K562 (cell line): ENCODE measurements at regions not wholly inside any gene's neighbourhood (a gene's known extent, or its start where the extent isn't known, plus 50 kb on each side); places are given as distances from the start of the nearest gene placed in this dataset.

Source experiments
- BRD4 ChIP-seq: fragments of 200-600 bp; sonication (generic); IDR thresholded peaks from 2 replicates; pipeline ENCODE4 v1.6.1; 2017; ENCODE audit warnings: inconsistent platforms
- FIP1L1 ChIP-seq: fragments of 200-400 bp; formaldehyde crosslinking; IDR thresholded peaks from 2 replicates; pipeline ENCODE4 v1.6.1; 2018; ENCODE audit warnings: mild to moderate bottlenecking, low read depth, low read length; ENCODE audit not compliant: poor library complexity, severe bottlenecking
- FOSL1 ChIP-seq: fragments of 200-800 bp; sonication (Bioruptor generic); conservative IDR thresholded peaks from 2 replicates; pipeline ENCODE4 v1.6.1; 2016; ENCODE audit warnings: missing genetic modification characterization, missing compliant biosample characterization
- GABPB2 ChIP-seq: fragments of 250-450 bp; sonication (Bioruptor Pico); conservative IDR thresholded peaks from 2 replicates; pipeline ENCODE4 v1.5.1; 2021; ENCODE audit warnings: mild to moderate bottlenecking
- MECOM ChIP-seq: fragments of 250-450 bp; sonication (Bioruptor Pico); IDR thresholded peaks from 2 replicates; pipeline ENCODE4 v1.8.0; 2022; ENCODE audit warnings: inconsistent platforms
- MYBL2 ChIP-seq, 2 experiments: fragments of 450-650 bp in 1 of 2; sonication (generic) in 1 of 2; formaldehyde crosslinking in 1 of 2; IDR thresholded peaks; 2 replicates each; pipeline versions ENCODE4 v1.6.1 to v1.8.1; 2017 to 2022; ENCODE audit warnings: borderline replicate concordance in 1 of 2, inconsistent platforms in 1 of 2, low read depth in 1 of 2, mild to moderate bottlenecking in 1 of 2, missing genetic modification reagents in 1 of 2, moderate library complexity in 1 of 2
- PHF8 ChIP-seq: fragments of 200-600 bp; sonication (generic); IDR thresholded peaks from 2 replicates; pipeline ENCODE4 v1.6.1; 2012; ENCODE audit warnings: mixed run types, mild to moderate bottlenecking, inconsistent platforms, low read length, moderate library complexity, borderline replicate concordance
- PTTG1 ChIP-seq: fragments of 450-650 bp; IDR thresholded peaks from 2 replicates; pipeline ENCODE4 v1.6.1; 2016; ENCODE audit warnings: low read depth, mild to moderate bottlenecking, missing genetic modification characterization, missing compliant biosample characterization
- SRSF7 ChIP-seq: fragments of 200-400 bp; formaldehyde crosslinking; optimal IDR thresholded peaks from 2 replicates; pipeline ENCODE3; 2017; ENCODE audit warnings: mild to moderate bottlenecking, low read depth, low read length
- STAT5A ChIP-seq: IDR thresholded peaks from 2 replicates; pipeline ENCODE4 v1.6.1; 2012; ENCODE audit warnings: low read length, inconsistent platforms, borderline replicate concordance
- ZBTB8A ChIP-seq: fragments of 450-650 bp; IDR thresholded peaks from 2 replicates; pipeline ENCODE4 v1.6.1; 2018; ENCODE audit warnings: mild to moderate bottlenecking, moderate library complexity; ENCODE audit not compliant: partially characterized antibody
- ZNF384 ChIP-seq: IDR thresholded peaks from 2 replicates; pipeline ENCODE4 v1.6.1; 2012; ENCODE audit warnings: low read depth, low read length, improper control_type of control experiment
- ZNF583 ChIP-seq: fragments of 250-450 bp; sonication (Bioruptor Pico); IDR thresholded peaks from 2 replicates; pipeline ENCODE4 v1.4.0; 2020
- ZNF695 ChIP-seq: fragments of 450-650 bp; formaldehyde crosslinking; IDR thresholded peaks from 2 replicates; pipeline ENCODE4 v1.4.0; 2020; ENCODE audit warnings: mild to moderate bottlenecking, moderate library complexity
- ZNF707 ChIP-seq: fragments of 250-450 bp; sonication (Bioruptor Pico); conservative IDR thresholded peaks from 2 replicates; pipeline ENCODE4 v1.8.0; 2022; ENCODE audit warnings: inconsistent platforms, mild to moderate bottlenecking, moderate library complexity
- TF ChIP-seq, protein P1 (sequence below): fragments of 250-450 bp; sonication (Bioruptor Pico); IDR thresholded peaks from 2 replicates; pipeline ENCODE4 v1.4.0; 2020; ENCODE audit warnings: mild to moderate bottlenecking, moderate library complexity
- TF ChIP-seq, protein P2 (sequence below): fragments of 450-650 bp; IDR thresholded peaks from 2 replicates; pipeline ENCODE4 v1.6.1; 2017; ENCODE audit warnings: antibody characterized with exemption, mild to moderate bottlenecking

DNA sequence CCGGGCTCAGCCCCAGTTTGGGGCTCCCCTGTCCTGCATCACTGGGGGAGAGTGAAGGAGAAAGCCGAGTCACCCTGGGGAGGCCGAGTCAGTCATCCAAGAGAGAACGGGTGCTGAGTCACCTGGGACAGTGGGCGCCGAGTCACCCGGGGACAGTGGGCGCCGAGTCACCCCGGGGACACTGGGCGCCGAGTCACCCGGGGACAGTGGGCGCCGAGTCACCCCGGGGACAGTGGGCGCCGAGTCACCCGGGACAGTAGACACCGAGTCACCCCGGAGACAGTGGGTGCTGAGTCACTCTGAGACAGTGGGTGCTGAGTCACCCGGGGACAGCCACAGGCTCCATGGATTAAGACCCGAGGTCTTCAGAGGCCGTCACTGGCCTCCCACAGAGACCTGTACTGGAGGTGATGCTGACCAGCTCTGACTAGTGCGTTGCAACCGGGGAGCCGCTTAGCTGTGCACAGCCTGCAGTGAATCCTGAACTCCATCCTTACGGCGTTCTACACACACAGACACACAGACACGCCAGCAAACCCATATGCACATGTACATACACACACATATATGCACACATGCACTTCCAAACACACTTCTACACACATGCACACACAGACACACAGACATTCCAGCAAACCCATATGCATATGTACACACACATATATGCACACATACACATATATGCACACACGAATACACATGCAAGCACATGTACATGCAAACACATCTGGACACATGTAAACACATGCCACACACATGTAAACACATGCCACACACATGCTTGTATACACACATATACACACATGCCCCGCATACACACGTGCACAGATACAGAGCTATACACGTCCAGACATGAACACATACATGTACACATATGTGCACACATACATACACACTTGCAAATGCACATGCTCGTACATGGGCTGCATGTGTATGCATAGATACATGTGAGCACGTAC is 64.9 kb upstream of the GALNT9 start (continued):
- TF ChIP-seq FIP1L1 (no peak), ZBTB8A (no peak), SRSF7 (no peak), ZNF384 (no peak), PTTG1 (tag) (no peak), ZNF695 (CRISPR knock-in tag) (no peak), MECOM (no peak), BRD4 (no peak), MYBL2 (IDR thresholded peaks at IDR 0.05; ENCODE audit: low read depth) (no peak), MYBL2 (CRISPR knock-in tag; IDR thresholded peaks at IDR 0.05; ENCODE audit: borderline replicate concordance) (no peak), ZNF583 (CRISPR knock-in tag) (no peak), FOSL1 (peak; percentile 97), ZNF707 (CRISPR knock-in tag) (no peak), STAT5A (no peak), PHF8 (no peak), GABPB2 (CRISPR knock-in tag) (no peak)
- TF ChIP-seq, protein P1, sequence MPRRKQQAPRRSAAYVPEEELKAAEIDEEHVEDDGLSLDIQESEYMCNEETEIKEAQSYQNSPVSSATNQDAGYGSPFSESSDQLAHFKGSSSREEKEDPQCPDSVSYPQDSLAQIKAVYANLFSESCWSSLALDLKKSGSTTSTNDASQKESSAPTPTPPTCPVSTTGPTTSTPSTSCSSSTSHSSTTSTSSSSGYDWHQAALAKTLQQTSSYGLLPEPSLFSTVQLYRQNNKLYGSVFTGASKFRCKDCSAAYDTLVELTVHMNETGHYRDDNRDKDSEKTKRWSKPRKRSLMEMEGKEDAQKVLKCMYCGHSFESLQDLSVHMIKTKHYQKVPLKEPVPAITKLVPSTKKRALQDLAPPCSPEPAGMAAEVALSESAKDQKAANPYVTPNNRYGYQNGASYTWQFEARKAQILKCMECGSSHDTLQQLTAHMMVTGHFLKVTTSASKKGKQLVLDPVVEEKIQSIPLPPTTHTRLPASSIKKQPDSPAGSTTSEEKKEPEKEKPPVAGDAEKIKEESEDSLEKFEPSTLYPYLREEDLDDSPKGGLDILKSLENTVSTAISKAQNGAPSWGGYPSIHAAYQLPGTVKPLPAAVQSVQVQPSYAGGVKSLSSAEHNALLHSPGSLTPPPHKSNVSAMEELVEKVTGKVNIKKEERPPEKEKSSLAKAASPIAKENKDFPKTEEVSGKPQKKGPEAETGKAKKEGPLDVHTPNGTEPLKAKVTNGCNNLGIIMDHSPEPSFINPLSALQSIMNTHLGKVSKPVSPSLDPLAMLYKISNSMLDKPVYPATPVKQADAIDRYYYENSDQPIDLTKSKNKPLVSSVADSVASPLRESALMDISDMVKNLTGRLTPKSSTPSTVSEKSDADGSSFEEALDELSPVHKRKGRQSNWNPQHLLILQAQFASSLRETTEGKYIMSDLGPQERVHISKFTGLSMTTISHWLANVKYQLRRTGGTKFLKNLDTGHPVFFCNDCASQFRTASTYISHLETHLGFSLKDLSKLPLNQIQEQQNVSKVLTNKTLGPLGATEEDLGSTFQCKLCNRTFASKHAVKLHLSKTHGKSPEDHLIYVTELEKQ (CRISPR knock-in tag): no peak
- TF ChIP-seq, protein P2, sequence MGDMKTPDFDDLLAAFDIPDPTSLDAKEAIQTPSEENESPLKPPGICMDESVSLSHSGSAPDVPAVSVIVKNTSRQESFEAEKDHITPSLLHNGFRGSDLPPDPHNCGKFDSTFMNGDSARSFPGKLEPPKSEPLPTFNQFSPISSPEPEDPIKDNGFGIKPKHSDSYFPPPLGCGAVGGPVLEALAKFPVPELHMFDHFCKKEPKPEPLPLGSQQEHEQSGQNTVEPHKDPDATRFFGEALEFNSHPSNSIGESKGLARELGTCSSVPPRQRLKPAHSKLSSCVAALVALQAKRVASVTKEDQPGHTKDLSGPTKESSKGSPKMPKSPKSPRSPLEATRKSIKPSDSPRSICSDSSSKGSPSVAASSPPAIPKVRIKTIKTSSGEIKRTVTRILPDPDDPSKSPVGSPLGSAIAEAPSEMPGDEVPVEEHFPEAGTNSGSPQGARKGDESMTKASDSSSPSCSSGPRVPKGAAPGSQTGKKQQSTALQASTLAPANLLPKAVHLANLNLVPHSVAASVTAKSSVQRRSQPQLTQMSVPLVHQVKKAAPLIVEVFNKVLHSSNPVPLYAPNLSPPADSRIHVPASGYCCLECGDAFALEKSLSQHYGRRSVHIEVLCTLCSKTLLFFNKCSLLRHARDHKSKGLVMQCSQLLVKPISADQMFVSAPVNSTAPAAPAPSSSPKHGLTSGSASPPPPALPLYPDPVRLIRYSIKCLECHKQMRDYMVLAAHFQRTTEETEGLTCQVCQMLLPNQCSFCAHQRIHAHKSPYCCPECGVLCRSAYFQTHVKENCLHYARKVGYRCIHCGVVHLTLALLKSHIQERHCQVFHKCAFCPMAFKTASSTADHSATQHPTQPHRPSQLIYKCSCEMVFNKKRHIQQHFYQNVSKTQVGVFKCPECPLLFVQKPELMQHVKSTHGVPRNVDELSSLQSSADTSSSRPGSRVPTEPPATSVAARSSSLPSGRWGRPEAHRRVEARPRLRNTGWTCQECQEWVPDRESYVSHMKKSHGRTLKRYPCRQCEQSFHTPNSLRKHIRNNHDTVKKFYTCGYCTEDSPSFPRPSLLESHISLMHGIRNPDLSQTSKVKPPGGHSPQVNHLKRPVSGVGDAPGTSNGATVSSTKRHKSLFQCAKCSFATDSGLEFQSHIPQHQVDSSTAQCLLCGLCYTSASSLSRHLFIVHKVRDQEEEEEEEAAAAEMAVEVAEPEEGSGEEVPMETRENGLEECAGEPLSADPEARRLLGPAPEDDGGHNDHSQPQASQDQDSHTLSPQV: no peak
